AG09309 (cell line): ENCODE measurements at regions not wholly inside any gene's neighbourhood (a gene's known extent, or its start where the extent isn't known, plus 50 kb on each side); places are given as distances from the start of the nearest gene placed in this dataset.

Experiments used
- DNase-seq: peaks from one replicate; pipeline ENCODE4 v3.0.0-alpha.2; 2010; ENCODE audit warnings: low read depth
- H3K4me3 ChIP-seq: 2 replicates; pipeline ENCODE4 v1.5.1; 2011; ENCODE audit warnings: mild to moderate bottlenecking, low read depth, low read length, moderate library complexity; ENCODE audit not compliant: control insufficient read depth
- CTCF ChIP-seq: IDR thresholded peaks from 2 replicates; pipeline ENCODE4 v1.5.1; 2011; ENCODE audit warnings: mild to moderate bottlenecking, low read depth, low read length, inconsistent platforms; ENCODE audit not compliant: insufficient read depth, control insufficient read depth; ENCODE audit errors: missing control alignments

GRCh38 chr12:84772281-84772680 lies 140.3 kb downstream of the SLC6A15 start:
- TF ChIP-seq CTCF: no peak
- DNase-seq: peak; percentile 11

DNA sequence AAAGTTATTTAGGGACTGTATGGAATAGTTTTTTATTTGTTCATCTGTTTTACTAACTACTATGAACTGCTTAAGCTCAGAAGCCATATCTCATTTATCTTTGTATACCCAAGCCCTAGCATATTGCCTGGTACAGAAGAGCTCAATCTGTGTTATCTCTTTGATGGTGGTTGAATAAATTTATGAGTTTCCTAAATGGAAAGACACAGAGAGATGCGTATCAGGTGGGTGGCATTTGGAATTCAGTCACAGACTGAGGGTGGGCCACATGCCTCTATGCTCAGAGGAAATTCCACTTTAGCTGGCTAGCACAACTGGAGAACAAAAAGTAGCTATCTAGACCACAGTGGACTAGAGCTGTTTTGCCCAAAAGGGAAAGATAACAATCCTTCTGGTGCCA lies 145.5 kb downstream of the SLC6A15 start:
- no peak for TF ChIP-seq CTCF
- no peak for DNase-seq
- no peak overlapping the region for H3K4me3 ChIP-seq

More at GRCh38 chr12:84772281-84772680, 140.3 kb downstream of the SLC6A15 start:
- H3K4me3 ChIP-seq: no peak overlapping the region

DNA sequence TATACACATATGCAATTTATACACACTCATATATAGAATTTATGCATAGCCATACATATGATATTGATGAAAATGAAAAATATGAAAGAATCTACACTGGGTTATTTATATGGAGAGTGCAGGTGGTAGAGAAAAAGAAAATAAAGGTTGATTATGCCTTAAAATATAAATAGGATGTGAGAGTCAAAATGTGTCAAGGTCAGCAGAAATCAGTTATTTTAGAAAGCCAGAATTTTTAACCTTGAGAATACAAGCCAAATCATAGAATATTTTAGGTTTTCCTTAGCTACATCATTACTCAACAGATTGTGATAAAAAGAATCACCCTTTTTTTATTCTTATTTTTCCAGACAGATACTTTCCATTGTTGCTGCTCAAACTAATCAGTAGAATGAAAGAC lies 146.2 kb downstream of the SLC6A15 start:
- TF ChIP-seq CTCF: no peak
- no peak for DNase-seq
- H3K4me3 ChIP-seq: no peak overlapping the region

DNA sequence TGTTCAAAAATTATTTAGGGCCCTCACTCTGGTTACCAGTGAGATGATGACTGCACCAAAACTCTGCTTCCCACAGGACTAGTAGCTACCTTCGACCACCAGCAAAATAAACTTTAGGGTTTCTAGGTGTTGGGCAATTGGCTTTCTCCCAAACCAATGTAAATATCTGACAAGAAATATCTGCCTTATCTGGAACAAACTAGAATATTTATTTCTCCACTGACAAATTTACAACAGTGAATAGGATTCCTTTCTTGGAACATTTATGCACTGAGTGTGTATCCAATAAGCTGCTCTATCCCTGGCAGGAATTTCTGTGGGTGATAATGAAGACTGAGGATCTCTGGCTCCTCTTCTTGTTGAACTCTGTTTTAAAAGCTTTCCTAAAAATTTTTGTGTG lies 148.6 kb downstream of the SLC6A15 start:
- no peak for TF ChIP-seq CTCF
- no peak overlapping the region for H3K4me3 ChIP-seq
- DNase-seq: no peak

DNA sequence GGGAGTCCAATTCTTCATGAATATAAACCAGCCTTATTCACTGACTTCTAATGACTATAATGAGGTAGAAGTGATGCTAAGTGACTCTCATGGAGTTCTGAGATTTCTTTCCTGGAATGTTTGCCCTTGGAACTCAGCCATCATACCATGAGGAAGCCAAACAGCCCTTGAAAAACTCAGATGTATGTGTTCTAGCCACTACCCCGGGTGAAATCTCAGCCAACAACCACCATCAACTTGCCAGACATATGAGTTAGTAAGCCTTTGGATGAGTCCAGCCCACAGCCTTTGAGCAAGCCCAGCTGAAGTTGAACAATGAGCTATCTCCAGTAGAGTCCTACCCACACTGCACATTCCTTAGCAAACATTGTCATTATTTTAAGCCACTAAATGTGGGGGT lies 149.5 kb downstream of the SLC6A15 start:
- no peak overlapping the region for H3K4me3 ChIP-seq
- no peak for TF ChIP-seq CTCF
- peak; percentile 48 for DNase-seq

DNA sequence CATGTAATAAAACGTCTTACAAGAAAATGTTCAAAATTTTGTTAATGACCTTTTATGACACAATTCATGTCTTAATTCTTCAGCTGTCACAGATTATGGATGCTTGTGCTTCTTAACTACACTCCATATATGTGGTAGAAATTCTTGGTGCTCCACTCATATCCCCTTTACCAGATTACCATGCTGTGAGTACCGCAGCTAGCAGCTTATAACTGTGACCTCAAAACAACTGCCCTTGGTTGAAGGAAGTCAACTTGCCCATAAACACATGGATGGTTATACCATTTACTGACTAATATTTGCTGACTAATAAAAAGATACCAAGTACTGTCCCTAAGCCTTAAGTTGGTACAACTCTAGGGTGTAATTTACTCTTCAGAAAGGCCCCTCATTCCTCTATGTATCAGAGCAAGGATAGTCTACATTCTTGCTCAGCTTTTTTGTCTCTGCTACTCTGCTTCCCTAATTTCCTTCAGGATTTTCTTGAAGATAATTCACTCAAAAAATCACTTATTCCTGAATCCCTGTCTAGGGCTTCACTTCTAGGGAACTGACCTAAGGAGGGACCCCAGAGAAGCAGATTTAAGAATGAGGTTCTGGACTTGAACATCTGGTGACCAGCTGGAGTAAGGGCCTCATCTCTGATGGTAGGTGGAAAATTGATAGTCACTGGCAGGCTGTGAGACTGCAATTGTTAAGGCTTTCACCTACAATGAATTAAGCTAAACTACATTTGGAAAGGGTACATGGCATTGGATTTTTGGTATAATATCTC lies 152.3 kb downstream of the SLC6A15 start:
- DNase-seq: no peak
- H3K4me3 ChIP-seq: no peak overlapping the region
- TF ChIP-seq CTCF: no peak

GRCh38 chr12:84757978-84758377 lies 154.6 kb downstream of the SLC6A15 start:
- no peak overlapping the region for H3K4me3 ChIP-seq
- no peak for TF ChIP-seq CTCF
- peak; percentile 62 for DNase-seq
